ENCODE measurements at regions not wholly inside any gene's neighbourhood (a gene's known extent, or its start where the extent isn't known, plus 50 kb on each side); places are given as distances from the start of the nearest gene placed in this dataset.

DNA sequence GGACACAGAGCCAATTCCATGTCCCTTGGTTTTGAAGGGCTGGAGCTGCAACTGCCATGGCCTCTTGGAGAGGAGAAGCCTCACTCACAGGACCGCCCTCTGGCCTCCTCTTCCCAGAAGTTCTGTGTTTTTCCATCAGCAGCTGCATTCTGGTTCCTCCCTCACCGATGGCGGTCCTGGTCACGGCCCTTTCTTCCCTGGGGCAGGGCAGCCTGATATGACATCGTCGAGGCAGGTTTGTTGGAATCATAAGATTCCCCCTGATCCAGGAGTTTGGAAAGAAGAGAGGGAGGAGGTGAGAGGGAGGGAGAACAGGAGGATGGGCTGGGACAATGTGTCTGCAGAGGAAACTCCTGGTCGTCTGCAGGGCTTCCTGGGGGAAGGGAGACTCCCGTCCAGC is 82.7 kb upstream of the PDZD8 start:
- TF ChIP-seq ESRRA (IDR thresholded peaks at IDR 0.05; ENCODE audit: borderline replicate concordance, low read depth), result no peak
- no peak for TF ChIP-seq RAD51 (IDR thresholded peaks at IDR 0.05; ENCODE audit: borderline replicate concordance, low read depth)
- TF ChIP-seq CREB1 (IDR thresholded peaks at IDR 0.05), result no peak
- no peak for TF ChIP-seq CREB1 (CRISPR knock-in tag; IDR thresholded peaks at IDR 0.05)
- no peak for TF ChIP-seq TARDBP (IDR thresholded peaks at IDR 0.05)
- TF ChIP-seq, protein P1, sequence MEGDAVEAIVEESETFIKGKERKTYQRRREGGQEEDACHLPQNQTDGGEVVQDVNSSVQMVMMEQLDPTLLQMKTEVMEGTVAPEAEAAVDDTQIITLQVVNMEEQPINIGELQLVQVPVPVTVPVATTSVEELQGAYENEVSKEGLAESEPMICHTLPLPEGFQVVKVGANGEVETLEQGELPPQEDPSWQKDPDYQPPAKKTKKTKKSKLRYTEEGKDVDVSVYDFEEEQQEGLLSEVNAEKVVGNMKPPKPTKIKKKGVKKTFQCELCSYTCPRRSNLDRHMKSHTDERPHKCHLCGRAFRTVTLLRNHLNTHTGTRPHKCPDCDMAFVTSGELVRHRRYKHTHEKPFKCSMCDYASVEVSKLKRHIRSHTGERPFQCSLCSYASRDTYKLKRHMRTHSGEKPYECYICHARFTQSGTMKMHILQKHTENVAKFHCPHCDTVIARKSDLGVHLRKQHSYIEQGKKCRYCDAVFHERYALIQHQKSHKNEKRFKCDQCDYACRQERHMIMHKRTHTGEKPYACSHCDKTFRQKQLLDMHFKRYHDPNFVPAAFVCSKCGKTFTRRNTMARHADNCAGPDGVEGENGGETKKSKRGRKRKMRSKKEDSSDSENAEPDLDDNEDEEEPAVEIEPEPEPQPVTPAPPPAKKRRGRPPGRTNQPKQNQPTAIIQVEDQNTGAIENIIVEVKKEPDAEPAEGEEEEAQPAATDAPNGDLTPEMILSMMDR (IDR thresholded peaks at IDR 0.05 in 2 of 3, conservative IDR thresholded peaks at IDR 0.05 in 1 of 3; ENCODE audit: insufficient read depth in 2 of 3, low read depth in 1 of 3, low read length in 3 of 3), result no peak
- TF ChIP-seq POLR2A (conservative IDR thresholded peaks at IDR 0.05), result no peak
- TF ChIP-seq TBL1XR1 (IDR thresholded peaks at IDR 0.05; ENCODE audit: low read length in 2 of 2), result no peak
- no peak for TF ChIP-seq SRSF9 (IDR thresholded peaks at IDR 0.05; ENCODE audit: borderline replicate concordance, low read depth, low read length)
- no peak for TF ChIP-seq BCL6 (CRISPR knock-in tag; IDR thresholded peaks at IDR 0.05)
- no peak for TF ChIP-seq CHD2 (IDR thresholded peaks at IDR 0.05; ENCODE audit: low read depth, low read length)
- TF ChIP-seq PYGO2 (tag; IDR thresholded peaks at IDR 0.05), result no peak
- no peak for TF ChIP-seq GABPA (tag; conservative IDR thresholded peaks at IDR 0.05; ENCODE audit: low read depth)
- TF ChIP-seq NONO (IDR thresholded peaks at IDR 0.05; ENCODE audit: low read depth in 2 of 2, low read length in 1 of 2), result no peak

Data from K562 (cell line).